WERI-Rb-1 (cell line): ENCODE measurements at regions not wholly inside any gene's neighbourhood (a gene's known extent, or its start where the extent isn't known, plus 50 kb on each side); places are given as distances from the start of the nearest gene placed in this dataset.

Experiments used
- DNase-seq: peaks from one replicate; pipeline ENCODE4 v3.0.0-alpha.2; 2020
- H3K27ac ChIP-seq: fragments of 250-450 bp; sonication (Bioruptor Pico); 2 replicates; pipeline ENCODE4 v1.5.1; 2020; ENCODE audit warnings: mild to moderate bottlenecking, moderate library complexity
- H3K27me3 ChIP-seq: fragments of 250-450 bp; sonication (Bioruptor Pico); 2 replicates; pipeline ENCODE4 v1.5.1; 2021; ENCODE audit warnings: mild to moderate bottlenecking, low read depth, moderate library complexity; ENCODE audit not compliant: insufficient read depth, severe bottlenecking
- H3K36me3 ChIP-seq: fragments of 250-450 bp; sonication (Bioruptor Pico); 2 replicates; pipeline ENCODE4 v1.5.1; 2020; ENCODE audit warnings: mild to moderate bottlenecking, moderate library complexity
- H3K4me3 ChIP-seq: 2 replicates; pipeline ENCODE4 v1.5.1; 2011; ENCODE audit warnings: low read depth, mild to moderate bottlenecking, control low read depth, low read length
- H3K9me3 ChIP-seq: fragments of 250-450 bp; sonication (Bioruptor Pico); 2 replicates; pipeline ENCODE4 v1.5.1; 2021; ENCODE audit warnings: mild to moderate bottlenecking, moderate library complexity; ENCODE audit not compliant: severe bottlenecking
- TF ChIP-seq, protein P1 (sequence below): IDR thresholded peaks from 2 replicates; pipeline ENCODE4 v1.5.1; 2011; ENCODE audit warnings: low read depth, mild to moderate bottlenecking, control low read depth, inconsistent platforms, low read length

DNA sequence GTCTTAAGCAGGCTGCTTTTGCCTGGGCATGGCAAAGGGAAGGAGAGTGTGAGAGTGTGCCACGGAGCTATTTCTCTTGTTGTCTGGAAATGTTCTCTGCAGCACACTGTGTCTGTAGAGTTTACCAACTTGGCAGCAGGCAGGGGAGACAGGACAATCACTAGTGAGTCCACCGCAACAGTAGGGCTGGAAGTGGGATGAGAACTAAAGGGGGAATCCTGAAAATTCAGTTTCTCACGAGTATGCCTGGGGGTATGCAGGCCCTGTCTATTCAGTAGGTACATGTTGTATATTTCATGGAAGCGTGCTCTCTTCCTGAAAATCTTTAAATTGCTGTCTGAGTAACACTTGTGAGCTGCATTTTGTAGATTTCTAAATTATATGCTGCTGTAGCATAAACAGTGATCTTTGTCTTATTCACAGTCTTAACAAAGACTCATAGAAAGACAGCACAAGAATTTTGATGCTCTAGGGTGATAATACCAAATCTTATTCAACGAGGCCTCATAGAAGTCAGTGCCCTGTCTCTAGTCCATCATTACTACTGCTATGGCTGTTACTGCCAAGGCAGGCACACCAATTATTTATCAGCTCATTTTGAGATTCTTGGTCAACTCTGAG is 200.4 kb upstream of the LEF1 start:
- H3K36me3 ChIP-seq, result no peaks in the 10 kb centered on the region
- DNase-seq, result no peak
- peaks cover 21% of the 10 kb centered on the region for H3K27me3 ChIP-seq
- TF ChIP-seq, protein P1, sequence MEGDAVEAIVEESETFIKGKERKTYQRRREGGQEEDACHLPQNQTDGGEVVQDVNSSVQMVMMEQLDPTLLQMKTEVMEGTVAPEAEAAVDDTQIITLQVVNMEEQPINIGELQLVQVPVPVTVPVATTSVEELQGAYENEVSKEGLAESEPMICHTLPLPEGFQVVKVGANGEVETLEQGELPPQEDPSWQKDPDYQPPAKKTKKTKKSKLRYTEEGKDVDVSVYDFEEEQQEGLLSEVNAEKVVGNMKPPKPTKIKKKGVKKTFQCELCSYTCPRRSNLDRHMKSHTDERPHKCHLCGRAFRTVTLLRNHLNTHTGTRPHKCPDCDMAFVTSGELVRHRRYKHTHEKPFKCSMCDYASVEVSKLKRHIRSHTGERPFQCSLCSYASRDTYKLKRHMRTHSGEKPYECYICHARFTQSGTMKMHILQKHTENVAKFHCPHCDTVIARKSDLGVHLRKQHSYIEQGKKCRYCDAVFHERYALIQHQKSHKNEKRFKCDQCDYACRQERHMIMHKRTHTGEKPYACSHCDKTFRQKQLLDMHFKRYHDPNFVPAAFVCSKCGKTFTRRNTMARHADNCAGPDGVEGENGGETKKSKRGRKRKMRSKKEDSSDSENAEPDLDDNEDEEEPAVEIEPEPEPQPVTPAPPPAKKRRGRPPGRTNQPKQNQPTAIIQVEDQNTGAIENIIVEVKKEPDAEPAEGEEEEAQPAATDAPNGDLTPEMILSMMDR, result no peak
- no peaks in the 10 kb centered on the region for H3K9me3 ChIP-seq
- no peak overlapping the region for H3K27ac ChIP-seq
- H3K4me3 ChIP-seq, result no peak overlapping the region

DNA sequence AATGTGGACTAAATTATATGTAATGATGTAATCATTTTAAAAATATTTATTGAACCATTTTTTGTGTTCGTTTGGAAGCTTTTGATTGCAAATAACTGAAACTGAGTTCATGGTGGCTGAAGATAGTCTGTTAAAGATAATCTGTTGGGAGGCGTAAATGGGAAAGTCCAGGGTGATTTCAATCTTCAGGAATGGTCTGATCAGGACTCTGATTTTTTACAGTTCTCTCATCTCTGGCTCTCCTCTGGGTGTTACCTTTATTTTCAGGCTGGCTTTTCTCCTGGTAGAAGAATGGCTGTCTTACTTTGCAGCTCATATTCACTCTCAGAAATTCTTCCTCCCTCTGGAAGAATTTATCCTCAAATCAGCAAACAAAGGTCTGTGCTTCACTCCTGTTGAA is 199.0 kb upstream of the LEF1 start:
- H3K36me3 ChIP-seq, result no peaks in the 10 kb centered on the region
- H3K9me3 ChIP-seq, result no peaks in the 10 kb centered on the region
- H3K27me3 ChIP-seq, result peaks cover 31% of the 10 kb centered on the region
- H3K27ac ChIP-seq, result no peak overlapping the region
- TF ChIP-seq, protein P1, result no peak
- DNase-seq, result no peak
- H3K4me3 ChIP-seq, result no peak overlapping the region

DNA sequence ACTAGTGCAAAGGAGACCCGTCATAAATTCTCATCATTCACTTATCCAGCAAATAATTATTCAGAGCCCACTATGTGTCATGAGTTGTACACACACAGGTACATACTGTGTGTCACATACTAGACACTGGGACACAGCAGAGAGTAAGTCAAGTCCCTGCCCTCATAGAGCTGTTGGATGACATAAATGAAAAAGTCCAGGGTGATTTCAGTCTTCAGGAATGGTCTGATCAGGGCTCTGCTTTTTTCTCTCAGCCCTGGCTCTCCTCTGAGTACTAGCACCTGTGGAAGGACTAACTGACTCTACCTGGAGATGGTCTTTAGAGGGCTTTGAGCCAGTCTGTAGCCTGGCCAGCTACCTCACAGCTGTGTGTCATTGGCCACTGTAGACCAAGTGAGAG is 198.0 kb upstream of the LEF1 start:
- H3K36me3 ChIP-seq, result no peaks in the 10 kb centered on the region
- H3K27ac ChIP-seq, result no peak overlapping the region
- DNase-seq, result no peak
- no peak overlapping the region for H3K4me3 ChIP-seq
- peaks cover 36% of the 10 kb centered on the region for H3K27me3 ChIP-seq
- no peaks in the 10 kb centered on the region for H3K9me3 ChIP-seq
- TF ChIP-seq, protein P1, result no peak

DNA sequence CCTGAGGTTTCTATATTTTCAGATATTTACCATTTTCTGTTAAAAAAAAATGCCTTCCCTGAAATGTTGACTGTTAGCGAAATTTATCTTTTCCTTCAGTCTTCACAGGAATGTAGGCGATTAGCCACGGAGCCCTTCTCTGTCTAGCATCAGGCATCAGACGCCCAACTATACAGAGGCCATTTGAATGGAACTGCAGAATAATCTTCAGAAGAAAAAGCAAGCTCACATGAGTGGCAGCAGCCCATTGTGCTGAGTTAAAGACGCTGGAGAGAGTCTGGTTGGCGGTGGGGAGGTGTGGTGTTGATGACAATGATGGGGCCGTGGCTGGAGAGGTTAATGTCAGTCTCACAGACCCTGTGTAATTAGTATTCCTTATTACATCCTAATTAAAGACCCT is 196.8 kb upstream of the LEF1 start:
- Histone ChIP-seq H3K36me3 (no peaks in the 10 kb centered on the region), H3K9me3 (no peaks in the 10 kb centered on the region), H3K27ac (no peak overlapping the region), H3K4me3 (no peak overlapping the region), H3K27me3 (peaks cover 30% of the 10 kb centered on the region)
- TF ChIP-seq, protein P1, result no peak
- no peak for DNase-seq

DNA sequence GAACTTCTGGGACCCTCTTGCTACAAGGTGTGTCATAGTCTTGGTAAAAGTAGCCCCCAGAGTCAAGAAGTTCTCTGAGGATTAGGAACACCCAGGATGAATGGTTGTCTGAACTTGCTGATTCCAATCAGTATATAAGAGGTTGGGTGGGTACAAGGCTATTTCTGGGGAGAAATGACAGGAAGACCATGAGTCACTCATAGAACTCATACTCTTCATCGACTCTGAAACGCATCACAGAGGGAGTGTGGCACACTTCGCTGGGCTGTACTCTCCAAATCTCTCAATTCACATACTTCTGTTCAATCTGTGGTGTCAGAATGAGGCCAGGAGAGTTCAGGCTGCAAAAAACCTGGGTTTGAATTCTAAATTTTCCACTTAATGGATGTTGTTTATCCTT is 193.2 kb upstream of the LEF1 start:
- TF ChIP-seq, protein P1, result no peak
- H3K4me3 ChIP-seq, result no peak overlapping the region
- no peaks in the 10 kb centered on the region for H3K36me3 ChIP-seq
- no peak overlapping the region for H3K27ac ChIP-seq
- H3K27me3 ChIP-seq, result peaks cover 37% of the 10 kb centered on the region
- no peak for DNase-seq
- no peaks in the 10 kb centered on the region for H3K9me3 ChIP-seq

DNA sequence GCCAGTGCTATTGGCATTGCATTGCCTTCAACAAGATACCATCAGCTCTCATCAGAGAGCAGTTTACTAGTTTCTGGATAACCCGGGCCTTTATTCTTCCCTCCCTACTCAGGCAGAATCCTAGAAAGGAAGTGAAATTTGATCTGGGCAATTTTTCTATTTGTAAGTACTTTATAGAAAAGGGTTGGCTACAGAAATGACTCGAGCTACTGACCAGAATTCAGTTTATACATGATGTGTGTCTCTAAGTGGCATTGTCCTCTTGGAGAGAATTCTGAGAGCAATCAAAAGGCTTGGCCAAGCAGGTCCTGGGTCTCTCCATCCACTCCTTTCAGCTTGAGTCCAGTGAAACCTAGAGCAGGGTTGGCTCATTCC is 192.7 kb upstream of the LEF1 start:
- H3K36me3 ChIP-seq, result no peaks in the 10 kb centered on the region
- TF ChIP-seq, protein P1, result no peak
- DNase-seq, result no peak
- no peak overlapping the region for H3K27ac ChIP-seq
- H3K27me3 ChIP-seq, result peaks cover 36% of the 10 kb centered on the region
- no peaks in the 10 kb centered on the region for H3K9me3 ChIP-seq
- H3K4me3 ChIP-seq, result no peak overlapping the region
